Progenitor cell of endocrine pancreas (in vitro differentiated cells): ENCODE measurements at regions not wholly inside any gene's neighbourhood (a gene's known extent, or its start where the extent isn't known, plus 50 kb on each side); places are given as distances from the start of the nearest gene placed in this dataset.

Experiments
- DNase-seq: peaks from one replicate; pipeline ENCODE4 v3.0.0; 2021; ENCODE audit warnings: low spot score; ENCODE audit not compliant: unreplicated experiment
- H3K27ac Mint-ChIP-seq: 2 replicates; pipeline ENCODE4 v1.8.0; 2021; ENCODE audit warnings: mild to moderate bottlenecking, moderate library complexity, mixed read lengths
- H3K27me3 Mint-ChIP-seq: 2 replicates; pipeline ENCODE4 v1.8.0; 2021; ENCODE audit warnings: mixed read lengths
- H3K36me3 Mint-ChIP-seq: 2 replicates; pipeline ENCODE4 v1.8.0; 2022; ENCODE audit warnings: mixed read lengths; ENCODE audit not compliant: insufficient read depth
- H3K4me1 Mint-ChIP-seq: 2 replicates; pipeline ENCODE4 v1.8.0; 2021; ENCODE audit warnings: low read depth, mixed read lengths
- H3K4me3 Mint-ChIP-seq: 2 replicates; pipeline ENCODE4 v1.8.0; 2021; ENCODE audit warnings: low read depth, mild to moderate bottlenecking, moderate library complexity, mixed read lengths
- H3K9me3 Mint-ChIP-seq: 2 replicates; pipeline ENCODE4 v1.8.0; 2021; ENCODE audit warnings: low read depth, mixed read lengths
- TF ChIP-seq, protein P1 (sequence below): fragments of 200-600 bp; sonication (generic); IDR thresholded peaks from one replicate; pipeline ENCODE4 v1.5.0; 2021; ENCODE audit warnings: antibody characterized with exemption, mild to moderate bottlenecking; ENCODE audit not compliant: unreplicated experiment

- H3K27ac Mint-ChIP-seq: no peak overlapping the region
- no peaks in the 10 kb centered on the region for H3K4me1 Mint-ChIP-seq
- H3K27me3 Mint-ChIP-seq: peaks cover 37% of the 10 kb centered on the region
- H3K9me3 Mint-ChIP-seq: peaks cover 5% of the 10 kb centered on the region
- TF ChIP-seq, protein P1, sequence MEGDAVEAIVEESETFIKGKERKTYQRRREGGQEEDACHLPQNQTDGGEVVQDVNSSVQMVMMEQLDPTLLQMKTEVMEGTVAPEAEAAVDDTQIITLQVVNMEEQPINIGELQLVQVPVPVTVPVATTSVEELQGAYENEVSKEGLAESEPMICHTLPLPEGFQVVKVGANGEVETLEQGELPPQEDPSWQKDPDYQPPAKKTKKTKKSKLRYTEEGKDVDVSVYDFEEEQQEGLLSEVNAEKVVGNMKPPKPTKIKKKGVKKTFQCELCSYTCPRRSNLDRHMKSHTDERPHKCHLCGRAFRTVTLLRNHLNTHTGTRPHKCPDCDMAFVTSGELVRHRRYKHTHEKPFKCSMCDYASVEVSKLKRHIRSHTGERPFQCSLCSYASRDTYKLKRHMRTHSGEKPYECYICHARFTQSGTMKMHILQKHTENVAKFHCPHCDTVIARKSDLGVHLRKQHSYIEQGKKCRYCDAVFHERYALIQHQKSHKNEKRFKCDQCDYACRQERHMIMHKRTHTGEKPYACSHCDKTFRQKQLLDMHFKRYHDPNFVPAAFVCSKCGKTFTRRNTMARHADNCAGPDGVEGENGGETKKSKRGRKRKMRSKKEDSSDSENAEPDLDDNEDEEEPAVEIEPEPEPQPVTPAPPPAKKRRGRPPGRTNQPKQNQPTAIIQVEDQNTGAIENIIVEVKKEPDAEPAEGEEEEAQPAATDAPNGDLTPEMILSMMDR: no peak
- H3K4me3 Mint-ChIP-seq: no peak overlapping the region
- H3K36me3 Mint-ChIP-seq: no peaks in the 10 kb centered on the region
- DNase-seq: no peak
These were observed 93.2 kb upstream of the TP53I11 start for GRCh38 chr11:45043755-45044475.

- DNase-seq: no peak
- H3K4me3 Mint-ChIP-seq: no peak overlapping the region
- no peak overlapping the region for H3K27ac Mint-ChIP-seq
- H3K36me3 Mint-ChIP-seq: no peaks in the 10 kb centered on the region
- peaks cover 35% of the 10 kb centered on the region for H3K27me3 Mint-ChIP-seq
- no peaks in the 10 kb centered on the region for H3K4me1 Mint-ChIP-seq
- TF ChIP-seq, protein P1: no peak
- no peaks in the 10 kb centered on the region for H3K9me3 Mint-ChIP-seq
These were observed 95.2 kb upstream of the TP53I11 start for GRCh38 chr11:45045683-45046471.

DNA sequence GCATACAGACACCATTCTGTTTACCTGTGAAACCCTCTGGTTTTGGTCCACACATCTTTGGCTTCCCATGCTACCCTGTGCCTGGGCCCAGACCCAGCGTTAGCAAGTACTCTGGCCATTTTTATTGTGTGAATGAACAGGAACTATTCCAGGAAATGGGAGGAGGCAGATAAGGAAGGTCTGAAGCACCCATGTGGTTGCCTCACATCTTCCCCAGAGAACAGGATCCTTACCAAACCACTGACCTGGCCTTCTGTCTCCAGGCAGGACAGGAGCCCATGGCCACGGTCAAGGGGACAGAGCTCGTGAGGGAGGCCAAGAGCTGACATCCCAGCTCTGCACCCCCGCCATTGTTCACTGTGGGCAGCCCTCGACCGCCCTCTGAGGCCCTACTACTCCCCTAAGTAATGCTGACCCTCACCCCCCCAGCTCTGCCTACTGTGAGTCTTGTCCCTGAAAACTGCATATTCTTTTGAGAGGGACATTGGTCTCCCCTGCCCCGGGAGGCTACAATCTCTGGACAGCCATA lies 97.7 kb upstream of the TP53I11 start:
- no peaks in the 10 kb centered on the region for H3K36me3 Mint-ChIP-seq
- H3K27ac Mint-ChIP-seq: no peak overlapping the region
- H3K4me1 Mint-ChIP-seq: no peaks in the 10 kb centered on the region
- H3K9me3 Mint-ChIP-seq: no peaks in the 10 kb centered on the region
- no peak for DNase-seq
- TF ChIP-seq, protein P1: no peak
- H3K4me3 Mint-ChIP-seq: no peak overlapping the region
- H3K27me3 Mint-ChIP-seq: peaks cover 31% of the 10 kb centered on the region

GRCh38 chr11:45048870-45049691 lies 97.4 kb upstream of the PRDM11 start:
- no peak overlapping the region for H3K4me3 Mint-ChIP-seq
- no peak for DNase-seq
- TF ChIP-seq, protein P1: no peak
- H3K4me1 Mint-ChIP-seq: no peaks in the 10 kb centered on the region
- peaks cover 35% of the 10 kb centered on the region for H3K27me3 Mint-ChIP-seq
- no peaks in the 10 kb centered on the region for H3K9me3 Mint-ChIP-seq
- H3K36me3 Mint-ChIP-seq: no peaks in the 10 kb centered on the region
- H3K27ac Mint-ChIP-seq: no peak overlapping the region

- H3K4me1 Mint-ChIP-seq: no peaks in the 10 kb centered on the region
- H3K27me3 Mint-ChIP-seq: peaks cover 31% of the 10 kb centered on the region
- no peak for DNase-seq
- no peak overlapping the region for H3K27ac Mint-ChIP-seq
- H3K4me3 Mint-ChIP-seq: no peak overlapping the region
- TF ChIP-seq, protein P1: no peak
- no peaks in the 10 kb centered on the region for H3K9me3 Mint-ChIP-seq
- no peaks in the 10 kb centered on the region for H3K36me3 Mint-ChIP-seq
These were observed 96.3 kb upstream of the PRDM11 start for GRCh38 chr11:45050111-45050510.
